ENCODE measurements at regions not wholly inside any gene's neighbourhood (a gene's known extent, or its start where the extent isn't known, plus 50 kb on each side); places are given as distances from the start of the nearest gene placed in this dataset.

GRCh38 chrX:11837437-11837836, 79.4 kb downstream of the MSL3 start:
- TF ChIP-seq EP300 (IDR thresholded peaks at IDR 0.05; ENCODE audit: low read depth), result no peak
- TF ChIP-seq CTCF (IDR thresholded peaks at IDR 0.05), result no peak

All from transverse colon (tissue), 3 donors.